ENCODE measurements at regions not wholly inside any gene's neighbourhood (a gene's known extent, or its start where the extent isn't known, plus 50 kb on each side); places are given as distances from the start of the nearest gene placed in this dataset.

- H2AFZ ChIP-seq (ENCODE audit: low read depth, low read length), result no peak overlapping the region
- H3K27me3 ChIP-seq (ENCODE audit: insufficient read depth, low read length), result no peaks in the 10 kb centered on the region
- H3K4me1 ChIP-seq (ENCODE audit: insufficient read depth, low read length), result no peaks in the 10 kb centered on the region
- no peak overlapping the region for H3K4me3 ChIP-seq (ENCODE audit: low read length)
- no peaks in the 10 kb centered on the region for H3K36me3 ChIP-seq (ENCODE audit: insufficient read depth, low read length)
- H3K9me3 ChIP-seq (ENCODE audit: low read length), result no peaks in the 10 kb centered on the region
Measured at GRCh38 chr5:52710310-52710971, 77.3 kb upstream of the ITGA1 start.

DNA sequence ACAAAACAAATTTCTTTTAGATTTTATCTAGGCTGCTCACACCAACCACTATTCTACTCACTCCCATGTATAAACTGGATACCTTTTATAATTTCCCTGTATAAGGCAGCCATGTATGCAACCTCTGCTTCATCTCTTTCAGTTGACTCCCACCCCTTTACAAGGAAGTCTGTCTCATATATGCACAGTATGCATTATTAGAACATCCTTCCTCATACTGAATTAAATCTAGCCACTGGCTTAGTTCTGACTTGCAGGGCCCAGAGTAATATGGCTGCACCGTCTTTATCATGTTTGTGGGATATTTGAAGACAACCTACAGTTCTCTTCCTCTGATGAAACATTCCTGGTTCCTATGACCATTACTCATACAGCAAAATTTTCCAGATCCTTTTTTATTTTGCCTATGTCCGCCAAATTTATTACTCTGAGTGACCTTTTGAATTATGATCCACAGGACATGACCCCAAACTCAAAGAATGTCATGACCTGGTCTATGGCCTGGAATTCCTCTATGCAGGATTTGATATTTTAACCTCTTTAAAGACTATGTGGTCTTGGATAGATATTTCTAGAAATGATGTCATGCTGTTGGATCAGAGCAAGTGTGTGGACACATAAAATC, 76.6 kb upstream of the ITGA1 start:
- Histone ChIP-seq H3K27me3 (ENCODE audit: insufficient read depth, low read length) (no peaks in the 10 kb centered on the region), H3K4me3 (ENCODE audit: low read length) (no peak overlapping the region), H3K9me3 (ENCODE audit: low read length) (no peaks in the 10 kb centered on the region), H2AFZ (ENCODE audit: low read depth, low read length) (no peak overlapping the region), H3K36me3 (ENCODE audit: insufficient read depth, low read length) (no peaks in the 10 kb centered on the region), H3K4me1 (ENCODE audit: insufficient read depth, low read length) (no peaks in the 10 kb centered on the region)

DNA sequence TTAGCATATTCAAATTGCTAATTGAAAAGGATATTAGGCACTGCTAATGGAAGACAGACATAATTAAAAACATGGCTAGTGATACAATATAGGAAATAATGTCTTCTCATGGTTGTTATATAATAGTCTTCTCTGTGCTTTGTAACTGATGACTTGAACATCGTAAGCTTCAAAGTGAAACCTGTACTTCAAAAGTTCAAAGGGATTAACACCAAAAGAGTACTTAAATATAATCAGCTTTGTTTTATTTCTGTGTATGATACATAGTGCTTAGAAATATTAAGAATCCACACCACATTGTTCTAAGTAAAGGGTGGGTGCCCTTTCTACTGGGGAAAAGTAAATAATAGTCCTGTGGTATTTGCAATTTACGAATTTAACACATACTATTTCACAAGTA, 75.4 kb upstream of the ITGA1 start:
- H3K27me3 ChIP-seq (ENCODE audit: insufficient read depth, low read length), result no peaks in the 10 kb centered on the region
- no peaks in the 10 kb centered on the region for H3K4me1 ChIP-seq (ENCODE audit: insufficient read depth, low read length)
- no peak overlapping the region for H3K4me3 ChIP-seq (ENCODE audit: low read length)
- H3K9me3 ChIP-seq (ENCODE audit: low read length), result no peaks in the 10 kb centered on the region
- H2AFZ ChIP-seq (ENCODE audit: low read depth, low read length), result no peak overlapping the region
- H3K36me3 ChIP-seq (ENCODE audit: insufficient read depth, low read length), result no peaks in the 10 kb centered on the region

DNA sequence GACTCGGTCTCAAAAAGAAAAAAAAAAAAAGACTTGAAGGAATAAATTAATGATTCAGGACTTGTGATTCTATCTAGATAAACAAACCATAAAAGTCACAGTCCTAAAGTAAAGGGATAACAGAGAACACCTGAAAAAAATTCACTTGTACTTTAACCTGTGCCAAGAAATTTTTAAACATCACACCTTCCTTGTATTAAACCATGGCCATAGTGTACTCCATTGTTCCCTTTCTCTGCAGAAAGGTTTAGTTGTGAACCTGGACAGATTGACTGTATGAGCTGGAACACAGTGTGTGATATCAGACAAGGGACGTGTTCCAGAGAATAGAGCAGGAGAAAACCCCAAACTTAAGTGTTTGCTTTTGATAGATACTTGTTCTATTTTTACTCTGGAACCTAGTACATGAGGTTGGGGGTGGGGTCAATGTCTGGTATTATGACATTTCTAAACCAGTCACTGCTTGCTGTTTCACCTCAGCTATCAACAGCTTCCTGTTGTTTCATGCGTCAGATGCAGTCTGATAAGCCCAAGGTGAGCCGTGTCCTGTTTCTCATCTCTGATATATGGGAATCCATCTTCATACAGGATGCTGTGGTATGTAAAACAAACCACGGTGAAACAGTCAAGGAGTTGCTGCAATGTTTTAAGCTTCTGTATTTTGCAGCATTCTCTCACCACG, 62.5 kb upstream of the ITGA1 start:
- Histone ChIP-seq H2AFZ (ENCODE audit: low read depth, low read length) (no peak overlapping the region), H3K4me3 (ENCODE audit: low read length) (no peak overlapping the region), H3K4me1 (ENCODE audit: insufficient read depth, low read length) (no peaks in the 10 kb centered on the region), H3K9me3 (ENCODE audit: low read length) (no peaks in the 10 kb centered on the region), H3K36me3 (ENCODE audit: insufficient read depth, low read length) (no peaks in the 10 kb centered on the region), H3K27me3 (ENCODE audit: insufficient read depth, low read length) (no peaks in the 10 kb centered on the region)

DNA sequence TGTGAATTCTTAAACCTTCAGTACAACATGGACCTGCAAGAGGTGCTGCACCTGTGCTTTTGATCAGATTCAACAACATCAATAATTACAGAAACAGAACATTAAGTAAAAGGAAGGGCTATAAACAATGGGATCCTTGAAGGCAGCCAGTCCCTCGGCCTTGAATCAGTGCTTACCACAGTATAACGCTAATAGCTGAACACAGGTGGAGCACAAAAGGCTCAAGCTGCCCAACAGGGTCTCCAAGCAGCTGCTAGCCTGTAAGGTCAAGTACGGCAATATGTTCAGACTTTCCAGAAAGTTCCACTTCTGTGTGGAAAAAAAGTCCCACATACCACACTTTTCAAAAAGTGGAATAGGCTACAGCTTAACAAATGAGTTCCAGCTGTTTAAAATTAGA, 61.9 kb upstream of the ITGA1 start:
- no peaks in the 10 kb centered on the region for H3K4me1 ChIP-seq (ENCODE audit: insufficient read depth, low read length)
- no peak overlapping the region for H3K4me3 ChIP-seq (ENCODE audit: low read length)

GRCh38 chr5:52727020-52727419, 60.7 kb upstream of the ITGA1 start:
- no peak overlapping the region for H3K4me3 ChIP-seq (ENCODE audit: low read length)
- H2AFZ ChIP-seq (ENCODE audit: low read depth, low read length), result no peak overlapping the region
- H3K36me3 ChIP-seq (ENCODE audit: insufficient read depth, low read length), result no peaks in the 10 kb centered on the region
- H3K4me1 ChIP-seq (ENCODE audit: insufficient read depth, low read length), result no peaks in the 10 kb centered on the region
- H3K9me3 ChIP-seq (ENCODE audit: low read length), result no peaks in the 10 kb centered on the region
- no peaks in the 10 kb centered on the region for H3K27me3 ChIP-seq (ENCODE audit: insufficient read depth, low read length)

More for the DNA sequence above, 61.9 kb upstream of the ITGA1 start:
- H2AFZ ChIP-seq (ENCODE audit: low read depth, low read length), result no peak overlapping the region
- no peaks in the 10 kb centered on the region for H3K36me3 ChIP-seq (ENCODE audit: insufficient read depth, low read length)
- H3K9me3 ChIP-seq (ENCODE audit: low read length), result no peaks in the 10 kb centered on the region
- no peaks in the 10 kb centered on the region for H3K27me3 ChIP-seq (ENCODE audit: insufficient read depth, low read length)

DNA sequence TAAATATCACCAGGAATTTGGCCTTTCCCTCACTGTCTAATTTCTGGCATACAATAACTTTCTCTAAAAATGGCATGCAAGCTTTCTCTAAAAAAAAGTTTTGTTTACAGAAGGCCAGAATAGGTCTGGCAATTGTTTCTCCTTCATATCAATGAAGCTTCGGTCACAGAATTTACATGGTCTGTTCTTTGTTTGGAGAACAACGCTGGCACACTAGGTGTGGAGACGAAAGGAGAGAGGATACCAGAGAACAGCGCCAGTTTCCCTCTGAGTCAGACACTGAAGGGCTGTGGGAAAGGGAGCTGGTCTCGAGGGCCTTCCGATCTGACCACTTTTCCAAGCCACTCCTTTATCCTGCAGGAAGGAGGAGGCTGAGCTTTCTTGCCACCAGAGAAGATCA, 60.1 kb upstream of the ITGA1 start:
- H3K27me3 ChIP-seq (ENCODE audit: insufficient read depth, low read length), result no peaks in the 10 kb centered on the region
- H3K36me3 ChIP-seq (ENCODE audit: insufficient read depth, low read length), result no peaks in the 10 kb centered on the region
- H3K9me3 ChIP-seq (ENCODE audit: low read length), result no peaks in the 10 kb centered on the region
- no peak overlapping the region for H3K4me3 ChIP-seq (ENCODE audit: low read length)
- no peak overlapping the region for H2AFZ ChIP-seq (ENCODE audit: low read depth, low read length)
- H3K4me1 ChIP-seq (ENCODE audit: insufficient read depth, low read length), result no peaks in the 10 kb centered on the region

DNA sequence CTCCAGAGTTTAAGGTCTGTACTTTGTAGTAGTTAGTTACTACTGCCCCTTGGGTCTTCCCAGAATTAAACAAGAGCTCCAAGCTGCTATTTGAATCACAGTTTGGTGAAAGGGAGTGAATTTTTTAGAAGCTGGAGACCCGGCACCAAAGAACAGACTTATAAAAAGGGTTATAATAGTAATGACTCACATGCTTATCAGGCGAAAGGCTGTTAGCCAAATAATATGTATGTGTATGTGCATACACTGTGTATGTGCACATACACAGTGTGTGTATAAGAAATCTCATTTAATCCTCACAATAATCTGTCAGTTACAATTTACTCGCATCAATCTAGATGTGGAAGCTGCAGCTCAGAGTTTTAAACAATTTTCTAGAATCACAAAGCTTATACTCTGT, 59.5 kb upstream of the ITGA1 start:
- H2AFZ ChIP-seq (ENCODE audit: low read depth, low read length), result no peak overlapping the region
- H3K27me3 ChIP-seq (ENCODE audit: insufficient read depth, low read length), result no peaks in the 10 kb centered on the region
- no peak overlapping the region for H3K4me3 ChIP-seq (ENCODE audit: low read length)
- H3K36me3 ChIP-seq (ENCODE audit: insufficient read depth, low read length), result no peaks in the 10 kb centered on the region
- H3K4me1 ChIP-seq (ENCODE audit: insufficient read depth, low read length), result no peaks in the 10 kb centered on the region
- no peaks in the 10 kb centered on the region for H3K9me3 ChIP-seq (ENCODE audit: low read length)

GRCh38 chr5:52728686-52729085, 59.0 kb upstream of the ITGA1 start:
- no peaks in the 10 kb centered on the region for H3K4me1 ChIP-seq (ENCODE audit: insufficient read depth, low read length)
- no peak overlapping the region for H3K4me3 ChIP-seq (ENCODE audit: low read length)
- no peaks in the 10 kb centered on the region for H3K27me3 ChIP-seq (ENCODE audit: insufficient read depth, low read length)
- no peaks in the 10 kb centered on the region for H3K9me3 ChIP-seq (ENCODE audit: low read length)
- no peaks in the 10 kb centered on the region for H3K36me3 ChIP-seq (ENCODE audit: insufficient read depth, low read length)
- no peak overlapping the region for H2AFZ ChIP-seq (ENCODE audit: low read depth, low read length)

GRCh38 chr5:52731274-52732027, 56.3 kb upstream of the ITGA1 start:
- H3K36me3 ChIP-seq (ENCODE audit: insufficient read depth, low read length), result no peaks in the 10 kb centered on the region
- H3K9me3 ChIP-seq (ENCODE audit: low read length), result no peaks in the 10 kb centered on the region
- no peak overlapping the region for H3K4me3 ChIP-seq (ENCODE audit: low read length)
- H3K27me3 ChIP-seq (ENCODE audit: insufficient read depth, low read length), result no peaks in the 10 kb centered on the region
- H2AFZ ChIP-seq (ENCODE audit: low read depth, low read length), result no peak overlapping the region
- no peaks in the 10 kb centered on the region for H3K4me1 ChIP-seq (ENCODE audit: insufficient read depth, low read length)

DNA sequence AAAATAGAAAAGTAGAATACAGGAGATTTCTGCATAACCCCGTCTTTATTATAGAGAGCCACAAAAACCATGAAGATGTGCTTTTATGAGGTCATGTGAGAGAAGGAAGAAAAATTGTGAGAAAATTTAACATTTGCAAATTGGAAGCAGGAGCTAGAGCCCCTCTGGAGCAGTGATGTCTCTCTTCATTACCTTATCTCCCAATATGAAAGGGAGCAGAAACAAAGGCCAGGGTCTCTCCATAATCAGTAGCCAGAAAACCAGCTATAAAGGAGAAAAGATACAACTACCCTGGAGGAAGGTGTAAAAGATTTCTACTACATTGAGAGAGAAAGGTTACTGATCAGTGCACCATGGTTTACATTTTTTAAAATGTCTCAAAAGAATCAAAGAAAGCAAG, 53.2 kb upstream of the ITGA1 start:
- Histone ChIP-seq H3K27me3 (ENCODE audit: insufficient read depth, low read length) (no peaks in the 10 kb centered on the region), H3K9me3 (ENCODE audit: low read length) (no peaks in the 10 kb centered on the region), H2AFZ (ENCODE audit: low read depth, low read length) (no peak overlapping the region), H3K4me1 (ENCODE audit: insufficient read depth, low read length) (no peaks in the 10 kb centered on the region), H3K4me3 (ENCODE audit: low read length) (no peak overlapping the region), H3K36me3 (ENCODE audit: insufficient read depth, low read length) (no peaks in the 10 kb centered on the region)

DNA sequence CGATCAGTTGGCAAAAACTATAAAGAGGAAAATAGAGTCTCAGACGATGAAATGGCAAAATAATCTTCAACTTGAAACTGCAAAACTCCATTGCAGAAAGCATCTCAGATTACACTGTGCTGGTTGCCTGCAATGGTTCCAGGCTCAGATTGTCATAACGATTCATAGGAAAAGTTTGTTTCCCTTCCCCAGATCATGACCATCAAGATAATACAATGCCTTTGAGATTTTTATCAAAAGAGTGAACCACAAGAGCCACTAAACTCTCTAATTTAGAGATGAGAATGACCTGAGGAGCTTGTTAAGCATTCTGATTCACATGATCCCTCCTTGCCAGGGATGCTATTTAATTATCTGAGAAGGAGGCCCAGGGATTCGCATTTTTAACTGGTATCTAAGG, 52.6 kb upstream of the ITGA1 start:
- H3K27me3 ChIP-seq (ENCODE audit: insufficient read depth, low read length), result no peaks in the 10 kb centered on the region
- no peaks in the 10 kb centered on the region for H3K9me3 ChIP-seq (ENCODE audit: low read length)
- H2AFZ ChIP-seq (ENCODE audit: low read depth, low read length), result no peak overlapping the region
- H3K4me3 ChIP-seq (ENCODE audit: low read length), result no peak overlapping the region
- no peaks in the 10 kb centered on the region for H3K4me1 ChIP-seq (ENCODE audit: insufficient read depth, low read length)
- H3K36me3 ChIP-seq (ENCODE audit: insufficient read depth, low read length), result no peaks in the 10 kb centered on the region

Measured in neuron (in vitro differentiated cells).